8988T (cell line): ENCODE measurements at regions not wholly inside any gene's neighbourhood (a gene's known extent, or its start where the extent isn't known, plus 50 kb on each side); places are given as distances from the start of the nearest gene placed in this dataset.
"Not testable (repeated sequence)": the region's sequence is repeated elsewhere in the genome, so short reads cannot be mapped to it uniquely, and the experiment has no call there.

Source experiments
- DNase-seq: peaks from one replicate; pipeline ENCODE4 v3.0.0; 2011

GRCh38 chr15:62272290-62272689, 107.2 kb upstream of the C2CD4B start:
- DNase-seq, result no peak

DNA sequence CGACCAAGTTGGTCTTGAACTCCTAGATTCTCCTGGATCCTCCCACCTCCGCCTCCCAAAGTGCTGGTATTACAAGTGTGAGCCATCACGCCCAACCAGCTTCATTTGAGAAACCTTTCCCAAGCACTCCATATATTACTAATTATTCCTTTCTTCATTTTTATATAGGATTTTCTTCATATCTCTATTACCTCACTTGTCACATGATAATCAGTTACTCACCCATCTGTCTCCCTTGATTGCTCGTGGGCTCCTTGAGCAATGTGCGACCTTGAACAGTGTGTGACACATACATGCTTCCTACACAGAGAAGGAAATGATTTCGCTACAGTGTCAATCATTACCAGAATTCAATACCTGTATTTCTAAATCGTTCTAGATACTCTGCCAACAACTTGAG, 110.7 kb upstream of the C2CD4B start:
- no peak for DNase-seq

DNA sequence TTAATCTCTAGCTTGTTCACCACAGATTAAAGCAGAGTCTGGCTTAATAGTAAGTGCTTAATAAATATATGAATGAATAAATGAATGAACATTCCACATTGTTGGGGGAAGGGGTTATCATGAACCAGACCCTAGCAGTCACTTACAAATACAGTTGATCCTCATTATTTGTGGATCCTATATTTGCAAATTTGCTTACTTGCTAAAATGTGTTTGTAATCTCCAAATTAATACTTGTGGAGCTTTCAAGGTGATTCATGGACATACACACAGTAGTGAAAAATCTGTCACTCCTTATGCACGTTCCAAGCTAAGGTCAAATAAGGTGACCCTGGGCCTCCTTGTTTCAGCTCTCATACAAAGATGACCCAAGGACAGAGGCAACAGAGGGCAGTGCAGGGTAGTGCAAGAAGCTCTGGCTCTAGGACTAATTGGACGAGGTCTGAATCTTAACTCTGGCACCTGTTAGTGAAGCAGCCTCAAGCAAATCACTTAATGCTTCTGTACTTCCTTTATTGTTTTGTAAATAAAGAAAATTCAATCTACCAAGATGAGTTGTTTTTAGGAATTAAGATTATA, 112.8 kb upstream of the C2CD4B start:
- DNase-seq, result no peak

GRCh38 chr15:62278534-62278933, 113.4 kb upstream of the C2CD4B start:
- no peak for DNase-seq

- DNase-seq, result no peak
These were observed 114.0 kb upstream of the C2CD4B start for GRCh38 chr15:62279041-62279440.

DNA sequence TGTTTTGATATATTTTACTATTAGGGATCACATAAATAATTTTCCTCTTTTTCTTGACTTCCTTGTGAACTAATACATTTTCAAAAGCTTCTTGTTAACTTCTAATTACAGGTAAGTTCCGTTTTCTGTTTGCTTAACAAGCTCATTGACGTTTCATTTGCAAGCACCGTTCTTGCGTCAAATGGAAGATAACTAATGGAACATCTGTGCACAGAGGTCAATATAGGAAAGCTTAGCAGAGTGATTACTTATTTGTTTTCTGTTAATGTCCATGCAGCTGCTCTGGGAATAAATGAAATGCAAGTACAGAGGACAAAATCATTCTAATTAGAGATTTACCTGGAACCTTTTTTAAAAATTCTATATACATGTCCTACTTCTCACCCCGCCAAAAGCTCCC, 115.5 kb upstream of the C2CD4B start:
- DNase-seq, result no peak

DNA sequence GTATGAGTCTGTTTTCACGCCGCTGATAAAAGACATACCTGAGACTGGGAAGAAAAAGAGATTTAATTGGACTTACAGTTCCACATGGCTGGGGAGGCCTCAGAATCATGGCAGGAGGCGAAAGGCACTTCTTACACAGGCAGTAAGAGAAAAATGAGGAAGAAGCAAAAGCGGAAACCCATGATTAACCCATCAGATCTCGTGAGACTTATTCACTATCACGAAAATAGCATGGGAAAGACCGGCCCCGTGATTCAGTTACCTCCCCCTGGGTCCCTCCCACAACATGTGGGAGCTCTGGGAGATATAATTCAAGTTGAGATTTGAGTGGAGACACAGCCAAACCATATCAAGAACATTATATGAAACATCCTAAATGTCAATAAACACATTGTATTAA, 116.7 kb upstream of the C2CD4B start:
- not testable (repeated sequence) for DNase-seq

DNA sequence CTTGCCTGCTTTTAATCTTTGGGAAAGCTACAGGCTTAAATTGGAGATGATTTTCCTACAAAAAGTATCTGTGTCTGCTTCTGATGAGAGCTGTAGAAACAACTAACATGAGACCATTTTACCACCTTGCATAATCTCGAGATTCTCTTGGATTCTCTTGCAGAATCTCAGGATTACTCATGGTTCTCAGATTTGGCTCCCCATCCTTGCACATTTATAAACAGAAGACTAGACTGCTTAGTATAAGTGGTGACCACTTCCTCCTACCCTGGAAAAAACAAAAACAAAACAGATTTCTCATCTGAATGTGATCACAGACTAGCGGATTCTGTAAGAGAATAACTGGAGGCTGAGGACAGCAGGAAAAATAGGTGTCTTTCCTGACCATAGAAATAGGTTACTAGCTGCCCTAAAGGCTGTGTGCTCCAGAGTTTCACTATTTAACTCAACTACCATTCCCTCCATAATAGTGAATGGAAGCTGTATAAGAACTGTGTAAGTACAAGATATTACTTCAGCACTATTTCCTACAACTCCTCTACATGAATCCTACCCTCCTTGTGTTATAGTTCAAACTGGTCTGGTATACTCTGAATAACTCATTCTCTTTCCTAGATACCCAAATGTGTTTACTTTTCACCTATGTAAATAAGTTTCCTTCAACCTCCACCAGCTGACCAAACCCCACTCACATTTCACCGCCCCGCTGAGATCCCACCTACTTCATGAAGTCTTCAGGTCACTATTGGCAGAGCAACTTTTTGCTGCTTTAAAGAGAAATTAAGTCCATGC, 122.2 kb upstream of the C2CD4B start:
- DNase-seq, result no peak

DNA sequence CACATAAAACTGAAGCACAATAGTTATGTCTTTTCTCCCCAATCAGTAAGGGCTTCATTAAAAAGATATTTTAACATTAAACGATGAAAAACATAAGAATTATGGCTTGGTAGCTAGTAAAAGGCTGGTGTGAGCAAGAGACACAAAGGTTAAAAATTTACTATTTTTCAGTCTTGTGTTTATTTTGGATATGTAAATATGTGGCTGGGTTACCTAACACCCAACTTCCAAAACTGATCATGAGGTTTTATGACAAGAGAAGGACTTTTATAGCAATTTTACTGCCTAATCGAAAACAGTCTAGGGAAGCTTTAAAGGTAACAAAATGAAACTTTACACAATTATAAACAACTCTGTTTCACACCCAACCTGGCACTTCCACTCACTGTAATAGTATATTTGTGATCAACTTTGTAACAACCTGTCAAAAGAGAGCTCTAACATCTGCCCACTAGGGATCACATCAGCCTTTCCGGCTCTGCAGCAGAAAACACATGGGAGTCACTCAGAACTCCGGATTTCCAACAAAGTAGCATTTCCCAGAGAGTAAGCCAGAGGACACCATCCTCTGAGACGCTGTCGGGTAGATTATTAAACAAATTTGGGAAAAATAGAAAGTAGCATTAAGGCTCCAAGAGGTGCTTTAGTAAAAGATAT, 123.4 kb upstream of the C2CD4B start:
- DNase-seq, result no peak

DNA sequence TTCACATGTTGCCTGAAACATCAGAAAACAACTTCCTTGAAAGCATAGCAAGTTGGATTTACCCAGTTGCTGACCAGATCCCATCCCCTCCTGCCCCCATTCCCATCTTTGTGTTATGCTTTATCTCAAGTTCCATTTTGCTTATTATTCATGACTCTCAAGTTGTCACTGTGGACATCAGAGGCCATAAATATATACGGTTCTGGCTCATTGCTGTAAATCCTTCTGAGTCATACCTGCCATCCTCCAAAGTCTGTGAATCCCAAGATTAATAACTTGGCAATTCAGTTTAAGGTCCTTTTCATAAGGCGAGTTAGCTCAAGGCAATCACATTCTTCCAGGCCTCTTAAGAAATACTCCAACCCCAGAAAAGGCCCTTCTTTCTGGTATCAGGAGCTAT, 126.2 kb upstream of the C2CD4B start:
- DNase-seq, result no peak

DNA sequence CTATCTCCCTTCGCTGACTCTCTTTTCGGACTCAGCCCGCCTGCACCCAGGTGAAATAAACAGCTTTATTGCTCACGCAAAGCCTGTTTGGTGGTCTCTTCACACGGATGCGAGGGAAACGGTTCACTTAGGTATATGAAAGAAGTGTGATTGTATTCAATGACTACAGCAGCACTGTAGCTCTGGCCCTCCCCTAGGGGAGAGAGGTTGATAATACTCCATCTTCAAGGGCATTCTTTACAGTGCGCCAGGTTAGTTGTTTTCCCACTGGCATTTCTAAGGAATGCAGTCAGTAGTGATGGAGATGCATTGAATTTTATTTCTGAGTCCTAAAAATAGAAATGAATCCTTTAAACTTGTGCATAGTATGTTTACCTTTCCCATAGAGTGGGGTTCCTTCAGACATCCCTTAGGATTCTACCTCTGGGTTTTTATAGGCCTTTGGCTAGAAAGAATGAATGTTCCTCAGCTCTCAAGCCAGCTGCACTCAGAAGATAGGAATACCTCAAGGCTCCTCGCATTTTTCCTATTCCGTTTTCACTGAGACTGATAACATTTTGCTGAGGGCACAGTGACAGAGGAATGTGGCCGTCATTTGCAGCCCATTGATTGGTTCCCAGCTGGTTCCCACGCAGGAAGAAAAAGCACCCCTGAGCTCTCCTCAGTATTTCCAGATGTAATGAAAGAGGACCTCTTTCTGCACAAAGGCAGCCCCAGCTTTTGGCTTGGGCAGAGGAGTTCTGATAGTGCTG, 131.8 kb upstream of the C2CD4B start:
- DNase-seq, result no peak

DNA sequence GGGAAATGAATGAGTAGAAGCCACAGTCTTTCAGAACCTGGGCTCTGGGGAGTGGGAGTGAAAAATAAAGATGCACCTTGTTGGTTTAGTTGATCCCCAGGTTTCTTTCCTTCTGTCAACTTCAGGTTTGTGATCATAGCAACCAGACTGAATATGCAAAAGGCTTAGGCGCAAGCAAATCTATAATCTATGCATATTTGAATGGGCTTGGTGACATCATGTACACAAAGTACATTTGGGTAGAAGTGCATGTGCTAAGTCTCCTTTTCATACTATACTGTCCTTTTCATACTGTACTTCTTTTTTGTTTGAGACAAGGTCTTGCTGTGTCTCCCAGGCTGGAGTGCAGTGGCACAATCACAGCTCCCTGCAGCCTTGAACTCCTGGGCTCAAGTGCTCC, 132.4 kb upstream of the C2CD4B start:
- DNase-seq, result no peak

GRCh38 chr15:62297933-62298332, 132.8 kb upstream of the C2CD4B start:
- DNase-seq, result no peak

DNA sequence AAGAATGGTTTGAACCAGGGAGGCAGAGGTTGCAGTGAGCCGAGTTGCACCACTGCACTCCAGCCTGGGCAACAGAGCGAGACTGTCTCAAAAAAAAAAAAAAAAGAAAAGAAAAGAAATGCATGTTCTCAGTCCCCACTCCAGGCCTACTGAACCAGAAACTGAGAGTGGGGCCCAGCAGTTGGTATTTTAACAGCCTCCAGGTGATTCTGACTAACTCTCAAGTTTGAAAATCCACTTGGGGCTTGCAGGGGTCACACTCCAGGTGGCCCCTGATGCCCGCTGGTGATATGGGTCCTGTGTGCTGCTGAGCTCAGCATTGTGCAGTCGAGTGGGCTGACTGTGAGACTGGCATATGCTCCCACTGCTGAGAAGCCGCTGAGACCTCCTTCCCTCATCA, 133.7 kb upstream of the C2CD4B start:
- DNase-seq, result no peak

DNA sequence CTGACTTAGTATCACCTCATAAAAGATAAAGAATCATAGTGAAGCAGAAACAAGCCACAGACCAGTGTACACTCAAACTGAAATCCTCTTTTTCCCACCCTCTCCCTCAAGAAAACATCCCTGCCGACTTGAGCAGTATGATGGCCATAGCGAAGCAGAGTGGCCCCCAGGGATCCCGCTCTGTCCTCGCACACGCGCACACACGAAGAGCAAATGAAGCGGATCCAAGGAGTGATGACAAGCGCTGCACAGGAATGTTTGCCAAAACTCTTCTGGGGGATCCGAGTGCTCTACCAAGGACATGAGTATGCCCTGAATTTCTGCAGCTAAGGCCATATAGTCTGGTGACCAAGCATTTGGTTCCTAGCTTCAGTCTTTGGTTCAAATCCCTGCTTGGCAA, 134.5 kb upstream of the C2CD4B start:
- DNase-seq, result no peak

GRCh38 chr15:62301993-62302675, 137.0 kb upstream of the C2CD4B start:
- no peak for DNase-seq

DNA sequence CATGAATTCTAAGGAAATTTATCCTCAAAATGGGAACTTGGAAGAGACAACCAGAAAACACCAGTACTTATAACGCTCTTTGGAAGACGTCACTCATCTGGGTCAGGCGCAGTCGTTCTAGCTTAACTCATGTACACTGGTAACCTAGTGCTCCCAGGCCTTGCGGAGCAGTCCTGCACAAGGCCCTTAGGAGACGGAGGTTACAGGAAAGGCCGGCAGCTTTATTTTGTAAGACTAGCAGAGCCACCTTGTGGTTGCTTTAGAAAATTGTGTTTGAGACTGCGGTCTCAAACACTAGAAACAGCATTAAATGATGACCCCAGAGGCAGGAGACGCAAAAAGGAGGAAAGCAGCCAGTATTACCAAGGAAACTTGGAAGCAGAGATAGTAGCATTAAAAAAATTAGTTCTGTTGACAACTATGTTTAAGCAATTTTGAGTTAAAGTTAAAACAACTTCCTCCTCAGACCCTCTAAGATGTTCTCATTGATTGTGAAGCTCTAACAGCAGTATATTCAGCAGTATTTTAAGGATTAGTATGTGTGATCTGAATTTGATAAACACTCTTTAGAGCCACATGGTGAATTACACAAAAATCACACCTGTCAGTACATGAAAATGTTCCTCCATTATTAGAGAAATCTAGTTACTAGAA, 141.9 kb upstream of the C2CD4B start:
- DNase-seq, result peak; percentile 32

- no peak for DNase-seq
These were observed 142.5 kb upstream of the C2CD4B start for GRCh38 chr15:62307551-62307950.

GRCh38 chr15:62316413-62317060, 151.5 kb upstream of the C2CD4B start:
- DNase-seq, result no peak

DNA sequence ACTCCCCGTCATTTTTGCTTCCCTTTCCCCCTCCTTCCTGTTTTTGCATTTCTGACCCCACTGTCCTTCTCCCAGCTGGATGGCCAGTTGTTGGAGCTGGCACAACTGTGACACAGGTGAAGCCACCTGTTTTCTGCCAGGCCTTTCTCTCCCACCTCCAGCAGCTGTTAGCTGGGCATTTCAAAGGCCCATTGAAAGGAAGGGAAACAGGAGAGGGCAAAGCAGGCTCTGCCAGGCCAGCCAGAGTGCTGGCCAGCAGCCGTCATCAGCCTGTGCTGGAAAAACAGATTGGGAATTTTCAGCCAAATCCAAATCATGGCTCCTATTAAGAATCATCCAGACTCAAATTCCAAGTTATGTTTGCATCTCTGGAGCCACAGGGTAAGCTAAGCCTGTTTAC, 155.2 kb upstream of the C2CD4B start:
- no peak for DNase-seq

- no peak for DNase-seq
These were observed 158.3 kb upstream of the C2CD4B start for GRCh38 chr15:62323353-62323890.

DNA sequence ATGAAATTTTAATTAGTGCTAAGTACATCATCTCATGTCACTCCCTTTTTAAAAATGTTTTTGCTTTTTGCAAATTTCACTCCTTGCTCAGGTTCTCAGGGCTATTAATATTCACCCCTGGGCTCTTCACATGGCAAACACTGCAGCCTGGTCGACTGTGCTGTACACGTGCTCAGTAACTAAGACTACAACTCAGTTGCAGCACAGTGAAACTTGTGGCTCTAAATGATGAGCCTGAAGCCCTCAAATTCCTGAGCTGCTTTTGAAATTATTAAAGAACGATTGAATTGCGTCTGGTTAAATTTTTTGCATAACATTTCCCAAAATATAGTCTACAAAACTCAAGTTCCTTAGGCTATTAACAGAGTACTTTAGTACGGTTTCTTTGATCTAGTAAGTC, 159.3 kb upstream of the C2CD4B start:
- DNase-seq, result no peak
